Stomach (tissue), 8 donors: ENCODE measurements at regions not wholly inside any gene's neighbourhood (a gene's known extent, or its start where the extent isn't known, plus 50 kb on each side); places are given as distances from the start of the nearest gene placed in this dataset.

Experiments
- DNase-seq, 2 donors: peaks; one replicate each; pipeline versions ENCODE4 v3.0.0 to v3.0.0-alpha.2; 2013 to 2019
- H3K27ac ChIP-seq, 5 donors: fragments of 200-600 bp in 4 of 5; sonication (generic) in 4 of 5; one replicate each; pipeline ENCODE4 v1.5.1; 2013 to 2019; ENCODE audit warnings: mild to moderate bottlenecking in 1 of 5, moderate library complexity in 1 of 5
- H3K27me3 ChIP-seq, 3 donors: fragments of 200-600 bp; sonication (generic); one replicate each; pipeline ENCODE4 v1.5.1; 2017 to 2019; ENCODE audit warnings: mixed run types in 1 of 3
- H3K36me3 ChIP-seq, 4 donors: fragments of 200-600 bp; sonication (generic); 1 replicate in 3 of 4; 2 replicates in 1 of 4; pipeline ENCODE4 v1.5.1; 2016 to 2019
- H3K4me1 ChIP-seq, 4 donors: fragments of 200-600 bp; sonication (generic); one replicate each; pipeline ENCODE4 v1.5.1; 2016 to 2019
- H3K4me3 ChIP-seq, 4 donors: fragments of 200-600 bp; sonication (generic) in 3 of 4; one replicate each; pipeline ENCODE4 v1.5.1; 2016 to 2019; ENCODE audit warnings: mild to moderate bottlenecking in 1 of 4
- H3K9me3 ChIP-seq, 4 donors: fragments of 200-600 bp; sonication (generic); one replicate each; pipeline ENCODE4 v1.5.1; 2016 to 2019
- EP300 ChIP-seq: sonication (generic); formaldehyde crosslinking; IDR thresholded peaks from one replicate; pipeline ENCODE4 v1.6.1; 2017; ENCODE audit warnings: antibody characterized with exemption
- POLR2A ChIP-seq, 4 donors: fragments of 450-650 bp; IDR thresholded peaks; one replicate each; pipeline ENCODE4 v1.6.1; 2016; ENCODE audit warnings: antibody characterized with exemption in 4 of 4, control low read depth in 2 of 4, mild to moderate bottlenecking in 1 of 4, moderate library complexity in 1 of 4
- POLR2AphosphoS5 ChIP-seq, 3 donors: sonication (generic); formaldehyde crosslinking; IDR thresholded peaks; one replicate each; pipeline ENCODE4 v1.6.1; 2016; ENCODE audit warnings: antibody characterized with exemption in 3 of 3
- WGBS, 5 donors: extraction: QIAGEN DNeasy Blood & Tissue Kit in 3 of 5; methylation state at CpG; one replicate each; pipeline versions ENCODE4 v1.1.5 to v1.1.7; 2013 to 2018; 5-methylcytosine and 5-hydroxymethylcytosine counted together
- intact Hi-C: fragments of 100-400 bp; cut with DNase I; formaldehyde crosslinking; loops from one replicate; pipeline ENCODE4 v1.15.1; 2023; ENCODE audit warnings: low total_unique reads
- TF ChIP-seq, protein P1 (sequence below), 7 experiments: fragments of 450-650 bp in 4 of 7; fragments of 200-600 bp in 3 of 7; sonication (generic) in 3 of 7; IDR thresholded peaks; one replicate each; pipeline ENCODE4 v1.5.1; 2016 to 2019; ENCODE audit warnings: antibody characterized with exemption in 7 of 7, control low read depth in 2 of 7, mild to moderate bottlenecking in 1 of 7
- donor health status: healthy with polysubstance abuse.
- donor health status: Bipolar disorder and iron deficiency.
- donor health status: healthy.

DNA sequence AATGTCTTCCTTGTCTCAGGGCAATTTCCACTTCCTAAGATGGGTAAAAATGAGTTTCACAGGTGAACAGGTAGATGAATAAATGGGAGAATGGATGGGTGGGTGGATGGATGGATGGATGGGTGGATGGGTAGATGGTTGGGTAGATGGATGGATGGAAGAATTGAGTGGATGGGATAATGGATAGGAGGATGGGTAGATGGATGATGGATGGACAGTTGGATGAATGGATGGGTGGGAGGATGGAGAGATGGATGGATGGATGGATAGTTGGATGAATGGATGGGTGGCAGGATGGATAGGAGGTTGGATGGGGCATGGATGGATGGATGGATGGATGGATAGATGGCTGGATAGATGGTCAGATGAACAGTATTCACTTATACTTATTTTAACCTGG, 90.9 kb downstream of the LRRC30 start:
- no peaks in the 10 kb centered on the region for H3K4me1 ChIP-seq
- H3K36me3 ChIP-seq = no peaks in the 10 kb centered on the region
- H3K27ac ChIP-seq = no peak overlapping the region
- TF ChIP-seq EP300 = no peak
- TF ChIP-seq POLR2AphosphoS5 (IDR thresholded peaks at IDR 0.05) = no peak
- no peak for TF ChIP-seq POLR2A (IDR thresholded peaks at IDR 0.05)
- TF ChIP-seq, protein P1, sequence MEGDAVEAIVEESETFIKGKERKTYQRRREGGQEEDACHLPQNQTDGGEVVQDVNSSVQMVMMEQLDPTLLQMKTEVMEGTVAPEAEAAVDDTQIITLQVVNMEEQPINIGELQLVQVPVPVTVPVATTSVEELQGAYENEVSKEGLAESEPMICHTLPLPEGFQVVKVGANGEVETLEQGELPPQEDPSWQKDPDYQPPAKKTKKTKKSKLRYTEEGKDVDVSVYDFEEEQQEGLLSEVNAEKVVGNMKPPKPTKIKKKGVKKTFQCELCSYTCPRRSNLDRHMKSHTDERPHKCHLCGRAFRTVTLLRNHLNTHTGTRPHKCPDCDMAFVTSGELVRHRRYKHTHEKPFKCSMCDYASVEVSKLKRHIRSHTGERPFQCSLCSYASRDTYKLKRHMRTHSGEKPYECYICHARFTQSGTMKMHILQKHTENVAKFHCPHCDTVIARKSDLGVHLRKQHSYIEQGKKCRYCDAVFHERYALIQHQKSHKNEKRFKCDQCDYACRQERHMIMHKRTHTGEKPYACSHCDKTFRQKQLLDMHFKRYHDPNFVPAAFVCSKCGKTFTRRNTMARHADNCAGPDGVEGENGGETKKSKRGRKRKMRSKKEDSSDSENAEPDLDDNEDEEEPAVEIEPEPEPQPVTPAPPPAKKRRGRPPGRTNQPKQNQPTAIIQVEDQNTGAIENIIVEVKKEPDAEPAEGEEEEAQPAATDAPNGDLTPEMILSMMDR (IDR thresholded peaks at IDR 0.05) = no peak
- no peak for DNase-seq
- no peaks in the 10 kb centered on the region for H3K9me3 ChIP-seq
- intact Hi-C loops = no loop called here
- H3K4me3 ChIP-seq = no peak overlapping the region
- H3K27me3 ChIP-seq = no peaks in the 10 kb centered on the region

DNA sequence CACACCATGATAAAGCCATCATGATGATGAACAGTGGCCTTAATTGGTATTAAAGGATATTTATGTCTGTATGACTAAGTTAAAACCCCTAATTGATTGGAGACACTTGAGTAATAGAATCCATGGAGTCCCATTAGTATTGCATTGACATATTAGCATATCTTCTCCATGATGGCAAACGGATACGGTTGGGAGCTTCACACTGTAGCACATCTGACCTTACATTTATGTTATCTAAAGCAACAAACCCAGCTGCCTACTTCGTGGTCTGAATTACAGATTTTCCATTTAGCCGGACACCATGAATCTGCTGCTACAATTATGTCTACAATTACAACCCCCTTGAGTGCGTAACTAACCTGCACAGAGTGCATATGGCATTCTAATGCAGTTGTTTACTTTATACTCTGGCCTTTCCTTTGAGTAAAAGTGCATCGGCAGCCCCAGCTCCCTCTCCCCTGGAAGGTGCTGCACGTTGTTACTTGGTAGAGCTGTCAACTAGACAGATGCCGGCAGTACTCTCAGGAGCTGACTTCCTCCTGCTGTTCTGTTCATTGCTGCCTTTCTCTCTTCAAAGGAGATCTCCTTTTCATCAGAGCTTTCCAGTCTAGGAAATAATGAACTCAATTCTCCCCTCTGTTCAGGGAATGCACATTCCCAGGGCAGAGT, 92.1 kb downstream of the LRRC30 start:
- no peaks in the 10 kb centered on the region for H3K36me3 ChIP-seq
- no peaks in the 10 kb centered on the region for H3K9me3 ChIP-seq
- intact Hi-C loops = no loop called here
- no peak for DNase-seq
- no peaks in the 10 kb centered on the region for H3K27me3 ChIP-seq
- WGBS, 5 donors = 37 to 41% (median 39%) methylated on average over 8 of the region's 8 CpGs
- no peak for TF ChIP-seq EP300
- no peaks in the 10 kb centered on the region for H3K4me1 ChIP-seq
- no peak overlapping the region for H3K4me3 ChIP-seq
- no peak overlapping the region for H3K27ac ChIP-seq

DNA sequence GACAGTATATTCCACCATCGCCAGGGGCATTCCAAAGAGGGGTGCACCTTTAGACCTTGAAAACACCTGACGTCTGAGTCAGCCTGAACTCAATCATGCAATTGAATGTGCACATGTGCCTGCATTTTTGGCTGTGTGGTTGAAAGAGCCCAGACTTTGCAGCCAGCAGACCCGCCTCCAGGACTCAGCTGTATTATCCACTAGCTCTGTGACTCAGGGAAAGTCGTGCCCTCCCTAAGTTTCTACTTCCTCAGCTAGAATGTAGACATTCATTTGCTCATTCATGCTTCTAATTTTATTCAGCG, 94.2 kb downstream of the LRRC30 start:
- Histone ChIP-seq H3K9me3 (no peaks in the 10 kb centered on the region), H3K27me3 (no peaks in the 10 kb centered on the region), H3K27ac (no peak overlapping the region), H3K4me1 (no peaks in the 10 kb centered on the region), H3K4me3 (no peak overlapping the region), H3K36me3 (no peaks in the 10 kb centered on the region)
- WGBS, 5 donors = 73 to 83% (median 76%) methylated on average over 5 of the region's 5 CpGs
- TF ChIP-seq POLR2A (IDR thresholded peaks at IDR 0.05) (no peak), POLR2AphosphoS5 (IDR thresholded peaks at IDR 0.05) (no peak), EP300 (no peak)
- TF ChIP-seq, protein P1 (IDR thresholded peaks at IDR 0.05) = no peak
- intact Hi-C loops = no loop called here
- DNase-seq = no peak

- no peak overlapping the region for H3K27ac ChIP-seq
- H3K36me3 ChIP-seq = no peaks in the 10 kb centered on the region
- no peaks in the 10 kb centered on the region for H3K4me1 ChIP-seq
- no peak for TF ChIP-seq EP300
- no peak for TF ChIP-seq POLR2A (IDR thresholded peaks at IDR 0.05)
- TF ChIP-seq, protein P1 (IDR thresholded peaks at IDR 0.05) = no peak
- no peak for TF ChIP-seq POLR2AphosphoS5 (IDR thresholded peaks at IDR 0.05)
- no peak for DNase-seq
- H3K9me3 ChIP-seq = no peaks in the 10 kb centered on the region
- no peaks in the 10 kb centered on the region for H3K27me3 ChIP-seq
- WGBS, 5 donors = 35 to 50% (median 43%) methylated on average over 3 of the region's 3 CpGs
- H3K4me3 ChIP-seq = no peak overlapping the region
- intact Hi-C loops = no loop called here
Measured at GRCh38 chr18:7329016-7329415, 98.1 kb downstream of the LRRC30 start.

GRCh38 chr18:7332452-7332851, 101.6 kb downstream of the LRRC30 start:
- TF ChIP-seq, protein P1 (IDR thresholded peaks at IDR 0.05) = no peak
- TF ChIP-seq EP300 = no peak
- no peak for TF ChIP-seq POLR2A (IDR thresholded peaks at IDR 0.05)
- no peak for TF ChIP-seq POLR2AphosphoS5 (IDR thresholded peaks at IDR 0.05)
- H3K9me3 ChIP-seq = no peaks in the 10 kb centered on the region
- 86 to 100% (median 100%) methylated on average over 1 of the region's 1 CpG for WGBS, 5 donors
- intact Hi-C loops = no loop called here
- H3K36me3 ChIP-seq = no peaks in the 10 kb centered on the region
- H3K4me1 ChIP-seq = no peaks in the 10 kb centered on the region
- no peaks in the 10 kb centered on the region for H3K27me3 ChIP-seq
- DNase-seq = no peak
- no peak overlapping the region for H3K4me3 ChIP-seq
- no peak overlapping the region for H3K27ac ChIP-seq
